PC-9 (cell line): ENCODE measurements at regions not wholly inside any gene's neighbourhood (a gene's known extent, or its start where the extent isn't known, plus 50 kb on each side); places are given as distances from the start of the nearest gene placed in this dataset.

Experiments
- BruUV-seq: library from RNA; stranded (reverse); fragments of 400-500 nt; replicated peaks from 2 replicates; lab custom pipeline; 2021; lab: Mats Ljungman, UMichigan
- CTCF ChIA-PET: fragments of 300-600 bp; sonication (Branson Sonifier 250); formaldehyde crosslinking; loops from one replicate; lab custom pipeline; 2022; ENCODE audit warnings: antibody characterized with exemption; lab: Charles Lee
- POLR2A ChIA-PET: fragments of 300-600 bp; sonication (Branson Sonifier 250); formaldehyde crosslinking; loops from one replicate; lab custom pipeline; 2022; ENCODE audit warnings: antibody characterized with exemption; ENCODE audit not compliant: unreplicated experiment; lab: Charles Lee
- DNase-seq, 2 experiments: peaks; one replicate each; pipeline versions ENCODE4 v3.0.0 to v3.0.0-alpha.2; 2015 to 2022; ENCODE audit warnings: mixed read lengths in 1 of 2
- H2AFZ ChIP-seq: fragments of 200-600 bp; sonication (generic); 2 replicates; pipeline ENCODE4 v1.8.1; 2017; ENCODE audit warnings: antibody characterized with exemption
- H3F3A ChIP-seq: fragments of 200-600 bp; sonication (generic); 2 replicates; pipeline ENCODE4 v1.8.1; 2017; ENCODE audit warnings: antibody characterized with exemption, mild to moderate bottlenecking, low read depth; ENCODE audit not compliant: insufficient read depth
- H3K27ac ChIP-seq: fragments of 200-600 bp; sonication (generic); 2 replicates; pipeline ENCODE4 v1.6.1; 2016; ENCODE audit warnings: mixed run types
- H3K27me3 ChIP-seq: fragments of 200-600 bp; sonication (generic); 2 replicates; pipeline ENCODE4 v1.6.1; 2016; ENCODE audit warnings: low read depth, mixed run types; ENCODE audit not compliant: insufficient read depth
- H3K36me3 ChIP-seq: fragments of 200-600 bp; sonication (generic); 2 replicates; pipeline ENCODE4 v1.6.1; 2016; ENCODE audit warnings: low read depth, mixed run types
- H3K4me1 ChIP-seq: fragments of 200-600 bp; sonication (generic); replicated peaks from 2 replicates; pipeline ENCODE4 v1.6.1; 2016; ENCODE audit warnings: mixed run types; ENCODE audit not compliant: insufficient read depth
- H3K4me2 ChIP-seq: fragments of 200-600 bp; sonication (generic); 2 replicates; pipeline ENCODE4 v1.6.1; 2017; ENCODE audit warnings: mixed run types
- H3K4me3 ChIP-seq: fragments of 200-600 bp; sonication (generic); 2 replicates; pipeline ENCODE4 v1.6.1; 2016; ENCODE audit warnings: mixed run types
- H3K79me2 ChIP-seq: fragments of 200-600 bp; sonication (generic); 2 replicates; pipeline ENCODE4 v1.6.1; 2017; ENCODE audit warnings: low read depth, mixed run types
- H3K9me2 ChIP-seq: fragments of 200-600 bp; sonication (generic); 2 replicates; pipeline ENCODE4 v1.8.1; 2017; ENCODE audit warnings: mild to moderate bottlenecking; ENCODE audit not compliant: insufficient read depth
- H3K9me3 ChIP-seq: fragments of 200-600 bp; sonication (generic); 2 replicates; pipeline ENCODE4 v1.8.1; 2016; ENCODE audit warnings: low read depth; ENCODE audit not compliant: insufficient read depth
- H4K20me1 ChIP-seq: fragments of 200-600 bp; sonication (generic); 2 replicates; pipeline ENCODE4 v1.8.1; 2017; ENCODE audit not compliant: insufficient read depth
- EZH2 ChIP-seq: fragments of 200-600 bp; sonication (generic); IDR thresholded peaks from 2 replicates; pipeline ENCODE4 v1.8.0; 2017; ENCODE audit warnings: antibody characterized with exemption, low read depth
- intact Hi-C: fragments of 100-400 bp; cut with micrococcal nuclease; formaldehyde crosslinking; loops from one replicate; pipeline ENCODE4 v1.10.0; 2022; ENCODE audit not compliant: unreplicated experiment
- TF ChIP-seq, protein P1 (sequence below): fragments of 200-600 bp; sonication (generic); conservative IDR thresholded peaks from 2 replicates; pipeline ENCODE4 v1.6.1; 2017; ENCODE audit warnings: mixed run types, antibody characterized with exemption, mild to moderate bottlenecking, moderate library complexity

DNA sequence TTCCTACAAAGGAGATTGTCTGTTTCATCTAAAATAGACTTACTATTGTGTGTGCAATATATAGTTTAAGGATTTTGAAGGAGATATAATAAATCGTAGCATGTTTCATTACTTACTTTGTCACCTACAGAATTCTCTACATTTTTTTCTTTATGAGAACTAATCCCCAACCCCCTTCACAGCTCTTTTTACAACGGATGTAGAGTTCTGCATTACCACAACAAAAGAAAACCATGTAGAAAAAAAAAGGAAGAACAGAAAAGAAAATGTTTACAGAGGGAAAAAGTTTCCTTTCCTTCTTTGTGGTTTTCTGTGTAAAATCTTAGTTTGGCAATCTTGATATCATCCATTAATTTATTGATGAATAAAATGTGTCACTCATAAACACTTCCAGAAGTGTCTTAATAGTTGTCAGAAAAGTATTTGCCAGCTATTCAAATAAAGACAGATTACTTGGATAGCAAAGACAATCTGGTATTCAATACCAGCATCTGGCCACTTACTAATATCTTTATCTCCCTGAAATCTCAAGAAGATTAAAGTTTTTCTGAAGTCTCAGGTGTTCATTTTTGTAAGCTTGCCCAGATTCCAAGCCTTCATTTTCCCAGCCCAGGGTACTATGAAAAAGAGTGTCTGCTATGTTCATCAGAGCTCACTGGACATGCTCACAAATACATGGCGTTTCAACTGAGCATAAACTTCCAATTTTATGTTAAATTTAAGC is 806.8 kb downstream of the PCDH19 start:
- no peaks in the 10 kb centered on the region for H3K9me2 ChIP-seq
- ChIA-PET CTCF (no interaction called here), POLR2A (no interaction called here)
- no peaks in the 10 kb centered on the region for H3K9me3 ChIP-seq
- no peak overlapping the region for H3K27ac ChIP-seq
- H3K36me3 ChIP-seq, result no peaks in the 10 kb centered on the region
- TF ChIP-seq, protein P1, sequence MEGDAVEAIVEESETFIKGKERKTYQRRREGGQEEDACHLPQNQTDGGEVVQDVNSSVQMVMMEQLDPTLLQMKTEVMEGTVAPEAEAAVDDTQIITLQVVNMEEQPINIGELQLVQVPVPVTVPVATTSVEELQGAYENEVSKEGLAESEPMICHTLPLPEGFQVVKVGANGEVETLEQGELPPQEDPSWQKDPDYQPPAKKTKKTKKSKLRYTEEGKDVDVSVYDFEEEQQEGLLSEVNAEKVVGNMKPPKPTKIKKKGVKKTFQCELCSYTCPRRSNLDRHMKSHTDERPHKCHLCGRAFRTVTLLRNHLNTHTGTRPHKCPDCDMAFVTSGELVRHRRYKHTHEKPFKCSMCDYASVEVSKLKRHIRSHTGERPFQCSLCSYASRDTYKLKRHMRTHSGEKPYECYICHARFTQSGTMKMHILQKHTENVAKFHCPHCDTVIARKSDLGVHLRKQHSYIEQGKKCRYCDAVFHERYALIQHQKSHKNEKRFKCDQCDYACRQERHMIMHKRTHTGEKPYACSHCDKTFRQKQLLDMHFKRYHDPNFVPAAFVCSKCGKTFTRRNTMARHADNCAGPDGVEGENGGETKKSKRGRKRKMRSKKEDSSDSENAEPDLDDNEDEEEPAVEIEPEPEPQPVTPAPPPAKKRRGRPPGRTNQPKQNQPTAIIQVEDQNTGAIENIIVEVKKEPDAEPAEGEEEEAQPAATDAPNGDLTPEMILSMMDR, result no peak
- no peak for TF ChIP-seq EZH2
- no peak overlapping the region for H3K4me3 ChIP-seq
- H3K4me2 ChIP-seq, result no peak overlapping the region
- H3F3A ChIP-seq, result no peaks in the 10 kb centered on the region
- no peak overlapping the region for H2AFZ ChIP-seq
- DNase-seq, result no peak
- intact Hi-C loops, result no loop called here
- no peaks in the 10 kb centered on the region for H3K79me2 ChIP-seq
- no peaks in the 10 kb centered on the region for H3K4me1 ChIP-seq
- H3K27me3 ChIP-seq, result no peaks in the 10 kb centered on the region
- no TSS peak for BruUV-seq
- no peaks in the 10 kb centered on the region for H4K20me1 ChIP-seq

DNA sequence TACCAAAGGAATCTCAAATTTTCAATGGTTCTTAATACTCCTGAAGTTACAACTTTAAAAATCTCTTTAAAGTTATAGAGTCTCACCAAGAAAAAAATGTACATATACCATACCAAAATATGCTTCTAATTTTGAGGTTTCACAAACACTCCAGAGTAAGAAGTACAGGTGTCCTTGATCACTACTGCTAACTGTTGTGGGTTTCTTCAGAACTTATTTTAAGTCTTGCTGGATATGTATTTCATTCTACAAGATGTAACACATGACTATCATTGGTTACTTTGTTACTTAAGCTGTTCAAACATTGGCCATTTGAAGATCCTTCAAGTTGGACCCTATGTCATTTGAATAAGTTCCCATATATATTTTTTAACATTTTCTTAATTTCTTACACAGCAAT is 808.0 kb downstream of the PCDH19 start:
- no peak for TF ChIP-seq EZH2
- TF ChIP-seq, protein P1, result no peak
- ChIA-PET CTCF (no interaction called here), POLR2A (no interaction called here)
- Histone ChIP-seq H3K9me2 (no peaks in the 10 kb centered on the region), H3K9me3 (no peaks in the 10 kb centered on the region), H3K4me2 (no peak overlapping the region), H3K36me3 (no peaks in the 10 kb centered on the region), H4K20me1 (no peaks in the 10 kb centered on the region), H3K27ac (no peak overlapping the region), H3K4me1 (no peaks in the 10 kb centered on the region), H3K27me3 (no peaks in the 10 kb centered on the region), H3K4me3 (no peak overlapping the region), H2AFZ (no peak overlapping the region), H3K79me2 (no peaks in the 10 kb centered on the region), H3F3A (no peaks in the 10 kb centered on the region)
- no TSS peak for BruUV-seq
- intact Hi-C loops, result no loop called here
- no peak for DNase-seq

- H3K79me2 ChIP-seq, result no peaks in the 10 kb centered on the region
- no peaks in the 10 kb centered on the region for H3K27me3 ChIP-seq
- no peaks in the 10 kb centered on the region for H4K20me1 ChIP-seq
- CTCF ChIA-PET, result no interaction called here
- H3K9me3 ChIP-seq, result no peaks in the 10 kb centered on the region
- H3K4me2 ChIP-seq, result no peak overlapping the region
- no peak overlapping the region for H2AFZ ChIP-seq
- POLR2A ChIA-PET, result no interaction called here
- H3K4me3 ChIP-seq, result no peak overlapping the region
- BruUV-seq, result no TSS peak
- intact Hi-C loops, result no loop called here
- TF ChIP-seq, protein P1, result no peak
- TF ChIP-seq EZH2, result no peak
- no peaks in the 10 kb centered on the region for H3K36me3 ChIP-seq
- no peaks in the 10 kb centered on the region for H3K4me1 ChIP-seq
- no peak overlapping the region for H3K27ac ChIP-seq
- DNase-seq, result no peak
- H3K9me2 ChIP-seq, result no peaks in the 10 kb centered on the region
- no peaks in the 10 kb centered on the region for H3F3A ChIP-seq
Observed at GRCh38 chrX:99588936-99589335, 821.1 kb downstream of the PCDH19 start.
